NCI-H82 (cell line): ENCODE measurements at regions not wholly inside any gene's neighbourhood (a gene's known extent, or its start where the extent isn't known, plus 50 kb on each side); places are given as distances from the start of the nearest gene placed in this dataset.

ENCODE experiments used
- DNase-seq: peaks from one replicate; lab custom pipeline; 2025; lab: John Stamatoyannopoulos, UW

DNA sequence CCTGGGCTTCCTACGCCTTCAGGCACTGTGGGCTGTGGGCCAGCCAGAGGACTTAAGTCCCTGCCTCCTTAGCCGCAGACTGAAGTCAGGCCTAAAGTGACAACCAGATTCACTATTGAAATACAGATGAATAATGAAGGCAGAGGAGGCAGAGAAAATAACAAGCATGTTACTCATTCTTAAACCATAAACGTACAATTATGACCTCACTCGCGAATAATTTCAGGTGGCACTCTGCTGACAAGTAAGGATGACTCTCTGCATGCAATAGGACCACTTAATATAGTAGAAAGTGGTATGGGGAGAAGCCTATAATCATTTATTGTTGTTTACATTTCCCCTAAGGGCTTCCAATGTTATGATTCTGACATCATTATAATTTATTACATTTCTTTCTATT lies 409.2 kb upstream of the FGF13 start:
- DNase-seq, result no peak

DNA sequence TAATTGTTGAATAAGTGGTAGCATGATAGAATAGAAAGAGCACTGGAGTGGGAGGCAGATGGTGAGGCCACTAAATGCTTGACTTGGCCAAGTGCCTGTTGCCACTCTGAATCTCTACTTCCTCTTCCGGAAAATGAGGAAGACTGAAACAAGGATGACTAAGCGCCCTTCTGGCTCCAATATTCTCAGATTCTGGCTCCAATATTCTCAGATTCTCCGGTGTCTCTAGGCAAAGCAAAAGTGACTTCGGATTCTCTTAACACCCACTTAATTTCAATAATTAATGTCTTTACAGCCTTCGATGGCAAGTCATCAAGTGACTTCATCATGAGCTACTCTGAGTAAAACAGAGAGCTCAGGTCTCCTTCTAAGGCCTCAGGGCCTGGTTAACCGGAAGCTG lies 402.2 kb upstream of the FGF13 start:
- DNase-seq, result no peak

DNA sequence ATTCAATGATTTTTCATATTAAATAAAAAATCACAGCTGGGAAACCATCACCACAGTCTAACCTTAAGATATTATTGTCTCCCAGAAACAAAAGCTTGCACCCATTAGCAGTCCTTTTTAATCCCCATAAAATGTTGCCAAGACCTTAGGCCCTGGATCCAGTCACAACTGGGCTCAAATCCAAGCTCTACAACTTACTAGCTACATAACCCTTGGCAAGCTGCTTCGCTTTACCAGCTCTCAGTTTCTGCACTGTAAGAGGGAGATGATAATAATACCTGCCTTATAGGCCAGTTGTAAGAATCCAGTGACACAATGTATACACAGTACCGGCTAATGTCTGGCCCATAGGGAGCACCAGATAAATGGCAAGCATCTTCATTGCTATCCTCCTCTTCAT lies 400.9 kb upstream of the FGF13 start:
- DNase-seq, result no peak

DNA sequence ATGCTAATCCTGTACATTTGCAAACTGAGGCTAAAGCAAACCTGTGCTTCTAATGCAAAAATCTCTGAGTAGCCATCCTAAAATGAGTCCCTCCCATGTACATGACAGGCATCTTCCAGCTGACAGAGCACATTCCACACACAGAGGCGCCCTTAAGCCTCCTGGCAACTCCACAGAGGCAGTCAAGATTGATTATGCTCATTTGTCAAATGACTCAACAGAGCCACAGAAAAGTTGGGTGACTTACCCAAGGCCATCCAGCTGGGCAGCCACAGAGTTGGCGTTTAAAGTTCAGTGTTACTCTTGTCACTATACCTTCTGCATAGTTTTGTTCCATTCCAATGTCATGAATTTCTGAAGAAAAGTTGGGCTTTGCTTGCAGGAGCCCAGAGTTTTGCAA lies 394.6 kb upstream of the FGF13 start:
- no peak for DNase-seq

DNA sequence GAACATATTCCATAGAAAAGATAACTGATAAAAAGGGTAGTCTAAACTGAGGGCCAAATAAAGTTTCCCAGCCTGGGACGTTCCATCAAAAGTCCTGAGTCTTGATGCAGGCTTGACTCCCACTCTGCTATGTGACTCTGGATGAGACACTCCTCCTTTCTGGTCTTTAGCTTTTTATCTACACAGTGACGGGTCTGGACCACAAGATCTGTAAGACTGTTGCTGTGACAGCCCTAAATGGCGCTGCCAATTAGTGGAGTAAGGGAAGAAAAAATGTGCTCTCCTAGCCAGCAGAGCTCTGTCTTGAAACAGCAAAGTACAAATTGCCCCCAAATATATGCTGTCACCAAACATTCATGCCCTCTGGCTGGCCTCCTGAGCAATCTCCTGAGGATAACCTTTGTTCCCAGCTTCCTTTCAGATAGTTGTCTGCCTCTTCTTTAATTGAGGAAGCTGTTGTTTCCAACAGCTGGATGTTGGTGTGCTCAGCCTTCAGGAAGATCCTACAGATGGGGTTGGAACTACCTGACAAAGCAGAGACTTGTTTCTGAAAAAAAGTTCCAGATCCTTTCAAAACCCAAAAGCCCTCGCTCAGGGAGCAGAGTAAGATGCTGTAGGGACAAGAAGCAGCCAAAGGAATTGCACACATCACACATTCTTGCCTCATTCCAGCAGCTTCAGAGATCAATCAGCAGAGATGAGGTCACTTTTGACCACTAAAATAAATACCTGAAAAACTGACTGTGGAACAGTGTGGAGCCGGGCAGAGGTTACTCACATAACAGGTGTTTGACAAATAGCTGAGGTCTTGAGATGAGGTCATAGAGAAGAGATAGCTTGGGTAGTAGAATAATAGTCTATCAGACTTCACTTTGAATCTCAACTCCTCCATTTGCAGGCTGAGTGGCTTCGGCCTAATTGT lies 383.4 kb upstream of the FGF13 start:
- DNase-seq, result no peak

DNA sequence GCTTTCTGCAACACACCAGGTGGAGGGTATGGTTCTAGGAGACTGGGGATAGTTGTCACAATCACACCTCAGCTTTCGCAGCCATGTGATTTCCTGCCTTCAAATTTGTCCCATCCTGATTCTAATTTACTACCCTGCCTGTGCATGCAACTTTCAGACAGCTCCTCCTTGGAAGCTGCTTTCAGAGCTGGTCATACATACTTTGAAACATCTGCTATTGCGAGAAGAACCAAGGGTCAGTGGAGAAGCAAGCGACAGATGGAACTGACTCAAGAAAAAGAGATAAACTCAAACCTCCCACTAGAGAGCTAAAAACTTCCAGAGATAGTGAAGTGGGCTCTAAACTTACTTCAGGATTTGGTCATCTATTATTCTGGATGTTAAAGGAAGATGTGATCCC lies 381.7 kb upstream of the FGF13 start:
- DNase-seq, result no peak

DNA sequence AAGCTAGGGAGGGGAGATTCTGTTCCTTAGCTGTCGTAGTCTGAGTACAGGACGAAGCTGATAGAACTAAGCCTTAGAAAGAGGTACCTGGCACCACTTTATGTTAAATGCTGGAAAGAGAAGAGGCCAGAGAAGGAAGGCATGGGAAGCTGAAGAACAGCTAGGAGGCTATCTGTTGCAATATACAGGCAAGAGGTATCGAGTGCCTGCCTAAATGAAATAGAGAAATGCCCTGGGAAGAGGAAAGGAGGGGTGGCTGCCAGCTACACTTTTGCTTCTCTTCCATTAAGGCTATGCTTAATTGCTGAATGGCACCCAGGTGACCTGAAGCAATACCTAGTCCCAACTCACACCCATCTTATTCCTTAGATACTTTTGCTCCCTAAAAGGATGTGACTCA lies 380.4 kb upstream of the FGF13 start:
- DNase-seq, result no peak

DNA sequence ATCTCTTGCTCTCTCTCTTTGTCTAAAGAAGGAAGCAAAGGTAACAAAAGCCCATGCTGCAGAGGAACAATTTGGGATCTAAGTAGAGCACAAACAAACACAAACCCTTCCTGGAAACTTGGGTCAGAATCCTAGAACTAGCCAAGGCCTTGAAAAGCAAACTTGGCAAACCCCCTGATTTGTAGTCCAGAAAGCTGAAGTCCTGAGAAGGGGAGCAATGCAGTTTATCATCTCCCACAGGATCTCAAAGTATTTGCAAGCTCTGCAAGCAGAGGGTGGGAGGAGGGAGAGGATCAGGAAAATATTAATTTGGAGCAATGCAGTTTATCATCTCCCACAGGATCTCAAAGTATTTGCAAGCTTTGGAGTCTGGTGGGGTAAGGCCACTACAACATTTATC lies 379.5 kb upstream of the FGF13 start:
- no peak for DNase-seq

DNA sequence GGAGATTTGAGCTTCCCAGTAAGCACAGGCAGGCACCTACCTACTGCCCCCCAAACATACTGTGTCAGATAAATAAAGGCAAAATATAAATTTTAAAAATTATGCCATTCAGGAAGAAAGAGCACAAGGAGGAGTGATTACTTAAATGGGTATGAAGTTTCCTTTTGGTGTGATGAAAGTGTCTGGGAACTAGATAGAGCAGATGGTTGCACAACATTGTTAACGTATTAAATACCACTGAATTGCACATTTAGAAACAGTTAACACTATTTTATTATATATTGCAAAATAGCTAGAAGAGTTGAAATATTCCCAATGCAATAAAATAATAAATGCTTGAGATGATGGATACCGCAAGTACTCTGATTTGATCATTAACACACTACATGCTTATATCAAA lies 374.7 kb upstream of the FGF13 start:
- DNase-seq, result no peak

DNA sequence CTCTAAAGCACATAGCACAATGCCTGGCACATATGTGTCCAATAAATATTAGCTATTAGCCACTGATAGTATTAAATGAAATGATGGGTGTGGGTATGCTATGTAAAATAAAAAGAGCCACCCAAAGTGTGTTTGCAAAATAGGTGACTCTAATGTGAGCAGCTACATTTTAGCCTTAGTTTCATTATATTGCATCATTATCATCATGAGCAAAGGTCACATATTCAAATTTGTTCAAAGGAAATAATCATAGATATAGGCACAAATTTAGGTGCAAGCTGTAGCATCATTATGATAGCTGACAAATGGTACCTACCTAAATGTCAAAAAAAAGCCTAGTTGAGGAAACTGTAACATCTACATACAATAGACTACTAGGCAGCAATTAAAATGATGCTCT lies 373.9 kb upstream of the FGF13 start:
- no peak for DNase-seq

DNA sequence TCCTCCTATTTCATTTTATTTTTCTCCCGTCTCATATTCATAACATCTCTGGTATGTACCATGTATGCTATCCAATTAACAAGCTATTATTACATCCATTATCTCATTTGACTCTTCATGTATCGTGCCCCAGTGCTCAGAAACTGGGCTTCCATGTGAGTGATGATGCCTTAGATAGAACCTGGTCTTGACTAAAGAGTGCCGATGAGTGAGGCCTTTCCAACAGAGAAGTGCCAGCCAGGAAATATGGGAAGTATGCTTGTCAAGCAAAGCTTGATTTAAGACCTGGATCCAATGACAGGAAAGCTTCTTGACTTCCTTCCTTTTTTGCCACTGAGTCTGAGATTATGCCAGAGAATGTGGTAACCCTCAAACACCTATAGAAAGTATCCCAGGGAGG lies 371.7 kb upstream of the FGF13 start:
- DNase-seq, result no peak

DNA sequence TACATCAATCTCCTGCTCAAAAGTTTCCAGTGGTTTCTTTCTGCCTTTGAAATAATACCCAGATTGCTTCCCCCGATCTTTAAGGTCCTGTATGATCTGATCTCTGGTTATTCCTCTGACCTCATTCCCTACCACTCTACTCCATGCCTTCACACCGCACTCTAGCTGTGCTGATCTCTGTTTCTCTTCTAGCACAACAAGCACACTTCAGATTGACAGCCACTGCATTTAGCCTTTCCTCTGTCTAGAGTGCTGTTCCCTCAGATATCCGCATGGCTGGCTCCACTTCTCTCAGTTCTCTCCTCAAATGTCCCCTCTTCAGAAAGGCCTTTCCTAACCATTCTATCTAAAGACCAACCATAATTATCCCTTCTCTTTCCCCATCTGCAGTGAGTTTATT lies 370.4 kb upstream of the FGF13 start:
- no peak for DNase-seq

DNA sequence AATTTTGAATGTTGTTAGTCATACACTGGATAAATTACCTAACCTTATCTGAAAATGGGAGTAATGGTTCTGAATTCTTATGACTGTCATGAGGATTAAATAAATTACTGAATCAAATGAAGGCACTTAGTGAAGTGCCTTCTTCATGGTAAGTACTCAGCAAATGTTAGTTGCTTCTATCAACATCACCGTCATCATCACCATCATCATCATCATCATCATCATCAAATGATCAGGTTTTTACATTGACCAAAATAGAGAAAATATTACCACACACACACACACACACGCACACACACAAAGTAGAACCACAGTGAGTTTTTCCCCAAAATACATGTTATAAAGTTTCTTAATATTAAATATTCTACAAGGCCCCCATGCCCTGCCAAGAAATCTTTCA lies 368.3 kb upstream of the FGF13 start:
- DNase-seq, result no peak

DNA sequence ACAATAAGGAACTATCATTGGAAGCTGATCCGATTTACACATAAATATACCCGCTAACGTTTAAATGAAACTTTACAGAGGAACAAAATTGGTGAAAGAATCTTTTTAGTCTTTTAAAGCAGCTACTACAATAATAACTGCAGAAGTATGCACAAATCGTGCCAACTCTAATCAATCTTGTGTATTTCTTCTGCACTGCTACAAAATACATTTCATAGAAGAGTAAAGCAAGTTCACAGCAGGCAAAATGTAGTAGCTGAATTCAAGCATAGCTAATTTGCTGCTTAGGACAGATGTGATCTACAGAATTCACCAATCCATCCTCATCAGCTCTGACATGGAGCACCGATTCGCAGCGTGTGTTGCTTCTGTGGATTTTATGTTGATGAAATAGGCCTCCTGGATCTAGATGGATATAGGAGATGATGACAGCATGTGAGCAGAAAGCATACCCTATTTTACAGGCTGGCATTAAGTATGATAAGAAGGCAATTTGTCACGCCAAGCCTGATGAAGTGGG lies 367.3 kb upstream of the FGF13 start:
- DNase-seq, result no peak

DNA sequence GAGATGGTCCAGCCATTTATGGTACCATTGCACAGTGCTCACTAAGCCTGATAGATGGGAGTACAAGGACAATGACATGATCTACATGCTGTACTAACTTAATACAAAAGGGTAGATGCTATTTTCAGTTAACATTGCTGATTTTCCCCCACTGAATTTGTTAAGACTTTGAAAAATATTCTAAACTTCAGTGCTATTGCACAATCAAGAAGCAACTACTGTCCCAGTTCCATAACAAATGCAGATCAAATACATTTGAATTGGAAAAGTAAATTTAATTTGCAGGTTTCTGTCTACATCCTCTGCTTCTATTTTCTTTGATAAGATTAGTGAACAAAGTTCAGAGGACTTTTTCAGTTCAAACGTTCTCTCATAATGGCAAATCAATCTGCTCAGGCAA lies 366.8 kb upstream of the FGF13 start:
- no peak for DNase-seq

DNA sequence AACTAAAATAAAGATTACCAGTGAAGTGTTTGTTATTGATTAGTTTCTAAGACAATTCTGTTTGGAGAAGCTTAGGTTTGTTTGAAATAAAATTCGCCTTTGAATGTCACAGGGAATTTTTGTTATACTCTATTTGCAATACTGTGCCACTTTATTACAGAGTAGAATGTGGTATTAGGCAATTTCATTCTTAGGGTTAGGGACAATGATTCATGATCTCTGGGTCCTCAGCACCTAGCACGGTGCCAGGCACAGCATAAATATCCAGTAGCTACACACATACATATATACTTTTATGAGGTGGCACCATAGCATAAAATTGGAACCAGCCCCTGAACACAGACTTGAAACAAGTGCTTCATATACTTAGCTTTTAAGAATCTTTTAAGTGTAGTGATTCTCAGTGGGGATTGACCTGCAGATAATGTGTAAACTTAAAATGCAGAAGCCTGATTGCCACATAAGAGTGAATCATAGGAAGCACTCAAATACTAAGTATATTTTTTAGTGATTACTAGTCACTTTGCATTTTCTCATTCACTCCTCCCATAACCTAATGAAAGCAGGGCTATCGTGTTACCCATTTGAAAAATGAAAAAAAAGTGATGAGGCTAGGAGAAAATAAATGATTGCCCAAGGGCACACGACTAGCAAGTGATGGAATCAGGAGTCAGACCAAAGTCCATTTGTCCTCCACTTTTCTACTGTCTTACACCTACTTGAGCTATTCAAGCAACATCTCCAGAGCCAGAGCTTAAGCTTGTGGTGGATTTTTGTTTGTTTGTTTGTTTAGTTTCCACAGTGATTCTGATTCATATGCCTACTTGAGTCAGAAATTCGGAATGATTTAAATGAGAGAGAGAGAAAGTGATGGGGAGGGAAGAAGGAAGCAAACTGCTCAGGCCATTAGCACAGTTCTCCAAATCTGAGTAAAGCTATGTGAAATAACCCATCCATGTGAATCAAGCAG lies 366.0 kb upstream of the FGF13 start:
- DNase-seq, result no peak

DNA sequence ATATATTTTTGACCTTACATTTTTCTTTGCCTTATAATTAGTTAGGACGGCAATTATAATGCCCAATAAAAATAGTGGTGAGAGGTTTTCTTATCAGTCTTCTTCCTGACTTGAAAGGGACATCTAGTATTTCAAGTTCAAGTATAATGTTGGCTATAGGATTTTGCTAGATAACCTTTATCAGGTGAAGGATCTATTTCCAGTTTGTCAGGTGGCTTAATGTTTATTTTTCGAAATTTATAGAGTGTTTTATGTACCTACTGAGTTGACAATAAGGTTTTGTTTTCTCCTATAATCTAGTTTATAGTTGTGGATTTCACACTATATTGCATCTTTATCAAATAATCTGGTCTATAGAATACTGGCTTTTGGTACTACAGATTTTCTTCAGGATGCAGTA lies 351.8 kb upstream of the FGF13 start:
- no peak for DNase-seq

DNA sequence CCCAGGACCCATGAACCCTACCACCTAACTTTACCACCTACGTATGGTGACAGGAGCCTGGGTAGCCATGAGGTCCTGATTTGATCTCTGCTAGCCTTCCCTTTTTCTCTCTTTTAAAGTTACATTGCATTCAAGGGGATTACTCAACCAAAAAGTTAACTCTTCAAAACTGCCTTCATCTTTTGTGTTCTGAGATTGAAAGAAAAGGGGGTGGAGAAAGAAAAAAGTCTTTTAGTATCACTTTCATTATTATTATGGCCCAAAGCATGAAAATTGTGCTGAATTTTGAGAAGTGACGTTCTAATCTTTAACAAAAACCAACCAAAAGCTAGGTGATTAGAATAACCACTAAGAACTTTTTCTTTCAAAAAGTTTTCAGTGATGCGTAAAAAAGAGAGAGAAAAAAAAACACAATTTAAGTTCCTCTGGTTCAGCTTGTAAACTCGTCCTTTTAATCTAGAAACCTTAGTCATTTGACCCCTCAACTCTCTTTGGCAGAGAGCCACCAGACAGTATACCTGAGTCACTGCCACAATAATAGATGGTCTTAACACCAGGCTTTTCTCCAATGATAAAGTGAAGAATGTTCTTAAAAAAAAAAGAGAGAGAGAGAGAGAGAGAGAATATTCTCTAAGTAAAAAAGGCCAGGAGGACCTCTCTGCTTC lies 347.4 kb upstream of the FGF13 start:
- DNase-seq, result no peak

DNA sequence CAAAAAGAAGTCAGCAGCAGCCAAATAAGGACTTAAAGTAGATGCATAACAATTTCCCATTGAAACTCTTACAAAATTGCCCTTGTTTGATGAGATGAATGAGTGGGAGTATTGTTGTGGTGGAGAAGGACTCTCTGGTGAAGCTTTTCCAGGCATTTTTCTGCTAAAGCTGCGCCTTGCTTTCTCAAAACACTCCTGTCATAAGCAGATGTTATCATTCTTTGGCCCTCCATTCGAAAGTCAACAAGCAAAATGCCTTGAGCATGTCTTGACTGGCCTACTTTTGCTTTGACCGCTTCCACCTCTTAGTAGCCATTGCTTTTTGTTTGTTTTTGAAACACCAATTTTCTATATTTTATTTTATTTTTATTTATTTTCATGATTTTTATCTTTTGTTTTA lies 340.9 kb upstream of the FGF13 start:
- DNase-seq, result no peak

DNA sequence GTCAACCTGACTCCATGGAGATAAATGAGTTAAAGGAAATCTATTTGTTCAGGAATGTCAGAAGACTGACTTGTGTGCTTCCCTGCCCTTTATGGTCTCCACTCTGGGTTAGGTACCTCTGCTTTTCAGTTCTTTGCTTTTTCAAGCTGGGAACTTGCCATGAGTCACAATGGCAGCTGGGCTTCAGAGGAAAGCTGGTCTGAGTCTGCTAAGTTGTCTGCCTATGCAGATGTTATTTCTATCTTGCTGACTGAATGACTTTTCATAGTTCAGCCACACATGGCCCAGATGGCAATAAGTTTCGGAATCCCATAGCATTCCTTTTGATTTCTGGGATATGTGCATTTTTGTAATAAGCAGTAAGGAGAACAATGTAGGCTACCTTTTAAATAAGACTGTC lies 337.9 kb upstream of the FGF13 start:
- no peak for DNase-seq

DNA sequence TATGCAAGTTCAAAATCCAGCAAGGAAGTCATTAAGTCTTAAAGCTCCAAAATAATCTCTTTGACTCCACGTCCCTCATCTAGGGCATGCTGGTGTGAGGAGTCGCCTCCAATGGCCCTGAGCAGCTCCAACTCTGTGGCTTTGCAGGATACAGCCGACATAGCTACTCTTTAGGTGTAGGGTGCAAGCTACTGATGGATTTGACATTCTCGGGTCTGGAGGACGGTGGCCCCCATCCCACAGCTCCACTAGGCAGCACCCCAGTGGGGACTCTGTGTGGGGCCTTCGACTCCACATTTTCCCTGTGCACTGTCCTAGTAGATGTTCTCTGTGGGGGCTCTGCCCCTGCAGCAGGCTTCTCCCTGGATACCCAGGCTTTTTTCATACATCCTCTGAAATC lies 333.2 kb upstream of the FGF13 start:
- no peak for DNase-seq

DNA sequence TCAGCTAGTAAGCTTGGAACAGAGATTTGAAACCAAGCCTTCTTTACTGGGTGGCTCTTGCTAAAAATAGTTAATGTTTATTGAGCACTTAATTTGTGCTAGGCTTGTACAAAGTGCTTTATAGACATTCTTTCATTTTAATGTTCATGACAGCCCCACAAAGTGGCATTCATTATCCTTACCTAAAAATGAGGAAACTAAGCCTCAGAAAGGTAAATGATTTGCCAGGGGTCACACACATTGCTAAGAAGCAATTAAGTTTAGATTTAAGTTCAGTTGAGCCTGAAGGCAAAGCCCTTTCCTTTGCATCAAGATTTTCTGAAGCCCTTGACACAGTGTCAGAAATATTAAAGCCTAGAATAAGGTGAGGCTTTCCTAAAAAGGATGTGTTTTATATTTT lies 327.5 kb upstream of the FGF13 start:
- no peak for DNase-seq
